HepG2 (cell line): ENCODE measurements at regions not wholly inside any gene's neighbourhood (a gene's known extent, or its start where the extent isn't known, plus 50 kb on each side); places are given as distances from the start of the nearest gene placed in this dataset.

Source experiments
- ATAC-seq: fragments of 200-7000 bp; cut with Tn5 transposase; 3 replicates; pipeline ENCODE4 v1.9.1; 2020; ENCODE audit warnings: mild to moderate bottlenecking, moderate library complexity
- BruUV-seq: library from RNA; stranded (reverse); fragments of 400-500 nt; replicated peaks from 2 replicates; lab custom pipeline; 2021; lab: Mats Ljungman, UMichigan
- CTCF ChIA-PET: fragments of 300-600 bp; formaldehyde crosslinking; extraction: SDS; loops from one replicate; lab custom pipeline; 2021; ENCODE audit warnings: low total read pairs, inconsistent platforms, low intra/inter-chr PET ratio; lab: Yijun Ruan, JAX
- POLR2A ChIA-PET: fragments of 350-600 bp; sonication (Branson Sonifier 250); formaldehyde crosslinking; loops from one replicate; lab custom pipeline; 2020; ENCODE audit warnings: antibody characterized with exemption, inconsistent platforms; lab: Yijun Ruan, JAX
- DNase-seq: peaks from one replicate; pipeline ENCODE4 v3.0.0-alpha.2; 2015; ENCODE audit warnings: low spot score
- FAIRE-seq: peaks from 3 replicates; lab custom pipeline; 2011; peaks lifted over from hg19 to GRCh38; lab: Jason Lieb, UNC
- H2AFZ ChIP-seq: one replicate; pipeline ENCODE4 v1.6.1; 2011; ENCODE audit warnings: low read length, inconsistent platforms
- H3K27ac ChIP-seq: fragments of 300-600 bp; 3 replicates; pipeline ENCODE4 v1.8.0; 2011; ENCODE audit warnings: mixed run types, mild to moderate bottlenecking, mixed read lengths, low read length, inconsistent platforms; ENCODE audit not compliant: insufficient read depth; ENCODE audit errors: extremely low read length
- H3K27me3 ChIP-seq, 2 experiments: fragments of 200-600 bp in 1 of 2; 2 replicates in 1 of 2; 3 replicates in 1 of 2; pipeline versions ENCODE4 v1.6.0 to v1.8.0; 2011; ENCODE audit warnings: low read length in 2 of 2, mild to moderate bottlenecking in 2 of 2, moderate library complexity in 2 of 2, inconsistent platforms in 1 of 2; ENCODE audit not compliant: insufficient read depth in 2 of 2, control insufficient read depth in 1 of 2
- H3K36me3 ChIP-seq, 2 experiments: fragments of 200-600 bp in 1 of 2; replicated peaks in 1 of 2; 2 replicates in 1 of 2; 3 replicates in 1 of 2; pipeline versions ENCODE4 v1.5.1 to v1.8.0; 2011; ENCODE audit warnings: low read length in 2 of 2, inconsistent platforms in 1 of 2; ENCODE audit not compliant: insufficient read depth in 2 of 2, control insufficient read depth in 1 of 2
- H3K4me1 ChIP-seq: 2 replicates; pipeline ENCODE4 v1.5.1; 2012; ENCODE audit warnings: low read length, inconsistent platforms; ENCODE audit not compliant: insufficient read depth
- H3K4me2 ChIP-seq: 2 replicates; pipeline ENCODE4 v1.6.0; 2011; ENCODE audit warnings: low read depth, low read length, inconsistent platforms
- H3K4me3 ChIP-seq, 3 experiments: fragments of 200-600 bp in 1 of 3; sonication (generic), shearing (Covaris generic) in 1 of 3; replicated peaks in 1 of 3; 2 replicates each; pipeline ENCODE4 v1.5.1; 2011 to 2016; ENCODE audit warnings: low read length in 3 of 3, inconsistent platforms in 2 of 3, low read depth in 2 of 3, mild to moderate bottlenecking in 2 of 3, control low read depth in 1 of 3, mixed read lengths in 1 of 3; ENCODE audit not compliant: insufficient read depth in 1 of 3
- H3K79me2 ChIP-seq: one replicate; pipeline ENCODE4 v1.6.1; 2011; ENCODE audit warnings: low read length, inconsistent platforms; ENCODE audit not compliant: insufficient read depth
- H3K9ac ChIP-seq: 2 replicates; pipeline ENCODE4 v1.6.0; 2011; ENCODE audit warnings: mild to moderate bottlenecking, low read depth, low read length, inconsistent platforms; ENCODE audit not compliant: insufficient read depth
- H3K9me3 ChIP-seq: 2 replicates; pipeline ENCODE4 v1.5.1; 2012; ENCODE audit warnings: mild to moderate bottlenecking, low read length
- H4K20me1 ChIP-seq: 2 replicates; pipeline ENCODE4 v1.6.0; 2011; ENCODE audit warnings: inconsistent platforms, mild to moderate bottlenecking, low read length, moderate library complexity; ENCODE audit not compliant: insufficient read depth
- FOXO4 ChIP-seq: sonication (generic); formaldehyde crosslinking; conservative IDR thresholded peaks from 2 replicates; pipeline ENCODE4 v1.8.1; 2023; ENCODE audit warnings: missing genetic modification reagents
- NFKBIZ ChIP-seq: IDR thresholded peaks from 2 replicates; pipeline ENCODE4 v1.6.1; 2018; ENCODE audit warnings: missing genetic modification reagents, missing compliant biosample characterization
- RNF219 ChIP-seq: sonication (generic); formaldehyde crosslinking; IDR thresholded peaks from 2 replicates; pipeline ENCODE4 v1.5.0; 2020; ENCODE audit warnings: mild to moderate bottlenecking, missing genetic modification reagents
- WIZ ChIP-seq: sonication (generic); formaldehyde crosslinking; IDR thresholded peaks from 2 replicates; pipeline ENCODE4 v1.5.1; 2020; ENCODE audit warnings: mild to moderate bottlenecking, missing genetic modification reagents
- ZNF207 ChIP-seq: fragments of 450-650 bp; IDR thresholded peaks from 2 replicates; pipeline ENCODE4 v1.6.1; 2016; ENCODE audit warnings: antibody characterized with exemption, borderline replicate concordance
- ZNF850 ChIP-seq: sonication (generic); formaldehyde crosslinking; conservative IDR thresholded peaks from 2 replicates; pipeline ENCODE4 v1.9.0; 2021; ENCODE audit warnings: mild to moderate bottlenecking, missing genetic modification reagents
- WGBS: methylation state at CpG from one replicate; pipeline ENCODE4 v1.1.6; 2017; ENCODE audit warnings: low lambda C conversion rate; 5-methylcytosine and 5-hydroxymethylcytosine counted together
- in situ Hi-C: cut with HindIII; loops from 2 replicates; pipeline ENCODE4 v1.10.0; 2017; ENCODE audit warnings: low pct_unique_long_range_greater_than_20kb; ENCODE audit not compliant: extremely low pct_ligation_motif_present
- intact Hi-C: fragments of 100-400 bp; cut with micrococcal nuclease; formaldehyde crosslinking; loops from one replicate; pipeline ENCODE4 v1.10.0; 2022; ENCODE audit not compliant: unreplicated experiment

GRCh38 chr3:70771426-70772147, 459.1 kb upstream of the MDFIC2 start (continued):
- TF ChIP-seq ZNF207 (no peak), WIZ (CRISPR knock-in tag) (no peak)

- no peak overlapping the region for H3K4me3 ChIP-seq
- TF ChIP-seq NFKBIZ = no peak
- no peak for TF ChIP-seq RNF219 (CRISPR knock-in tag)
- TF ChIP-seq ZNF850 (CRISPR knock-in tag) = no peak
- no peak for TF ChIP-seq FOXO4 (CRISPR knock-in tag)
- H3K79me2 ChIP-seq = no peaks in the 10 kb centered on the region
- H3K9me3 ChIP-seq = no peaks in the 10 kb centered on the region
- no peak overlapping the region for H2AFZ ChIP-seq
- no peak overlapping the region for H3K9ac ChIP-seq
- WGBS = 0% methylated on average over 1 of the region's 1 CpG
- no peak for DNase-seq
- FAIRE-seq = no peak
- no peaks in the 10 kb centered on the region for H3K36me3 ChIP-seq
- ATAC-seq = no peak
- in situ Hi-C loops = no loop called here
- no peaks in the 10 kb centered on the region for H3K27me3 ChIP-seq
- H3K4me2 ChIP-seq = no peak overlapping the region
- no peak overlapping the region for H3K27ac ChIP-seq
- POLR2A ChIA-PET = no interaction called here
- H3K4me1 ChIP-seq = no peaks in the 10 kb centered on the region
- no peaks in the 10 kb centered on the region for H4K20me1 ChIP-seq
- intact Hi-C loops = no loop called here
- CTCF ChIA-PET = no interaction called here
- no TSS peak for BruUV-seq
Observed at GRCh38 chr3:70770650-70771049, 458.2 kb upstream of the MDFIC2 start.
